SK-N-SH (cell line): ENCODE measurements at regions not wholly inside any gene's neighbourhood (a gene's known extent, or its start where the extent isn't known, plus 50 kb on each side); places are given as distances from the start of the nearest gene placed in this dataset.
"Not testable (repeated sequence)": the region's sequence is repeated elsewhere in the genome, so short reads cannot be mapped to it uniquely, and the experiment has no call there.

ENCODE experiments used
- CTCF ChIA-PET: fragments of 300-600, 350-600 bp; formaldehyde crosslinking; extraction: SDS; loops from one replicate; lab custom pipeline; 2021; lab: Yijun Ruan, JAX
- POLR2A ChIA-PET: fragments of 350-600 bp; sonication (Branson Sonifier 250); formaldehyde crosslinking; extraction: SDS; loops from one replicate; lab custom pipeline; 2020; ENCODE audit warnings: antibody characterized with exemption, inconsistent platforms; lab: Yijun Ruan, JAX
- DNase-seq: peaks from one replicate; pipeline ENCODE4 v3.0.0; 2012
- H2AFZ ChIP-seq: fragments of 200-600 bp; sonication (generic); 2 replicates; pipeline ENCODE4 v1.8.1; 2016; ENCODE audit warnings: antibody characterized with exemption, mild to moderate bottlenecking, low read depth
- H3F3A ChIP-seq: fragments of 200-600 bp; sonication (generic); replicated peaks from 2 replicates; pipeline ENCODE3; 2016; ENCODE audit warnings: antibody characterized with exemption, mild to moderate bottlenecking; ENCODE audit not compliant: insufficient read depth
- H3K27ac ChIP-seq, 2 experiments: fragments of 200-500 bp in 1 of 2; fragments of 200-600 bp in 1 of 2; sonication (Bioruptor generic) in 1 of 2; sonication (generic), shearing (Covaris generic) in 1 of 2; 2 replicates each; pipeline versions ENCODE4 v1.5.1 to v1.6.1; 2014 to 2016; ENCODE audit warnings: low read depth in 2 of 2, inconsistent platforms in 1 of 2, low read length in 1 of 2, mild to moderate bottlenecking in 1 of 2, mixed read lengths in 1 of 2
- H3K27me3 ChIP-seq: fragments of 200-600 bp; sonication (generic), shearing (Covaris generic); 2 replicates; pipeline ENCODE4 v1.6.1; 2016; ENCODE audit warnings: mixed run types; ENCODE audit not compliant: insufficient read depth
- H3K36me3 ChIP-seq, 2 experiments: fragments of 200-500 bp in 1 of 2; fragments of 200-600 bp in 1 of 2; sonication (Bioruptor generic) in 1 of 2; sonication (generic) in 1 of 2; replicated peaks in 1 of 2; 2 replicates each; pipeline versions ENCODE3 to v1.5.1; 2014 to 2016; ENCODE audit warnings: low read length in 1 of 2, mild to moderate bottlenecking in 1 of 2; ENCODE audit not compliant: insufficient read depth in 2 of 2, control insufficient read depth in 1 of 2
- H3K4me1 ChIP-seq, 2 experiments: fragments of 200-500 bp in 1 of 2; fragments of 200-600 bp in 1 of 2; sonication (Bioruptor generic) in 1 of 2; sonication (generic), shearing (Covaris generic) in 1 of 2; 2 replicates each; pipeline versions ENCODE4 v1.5.1 to v1.6.1; 2014 to 2016; ENCODE audit warnings: low read depth in 1 of 2, low read length in 1 of 2, mixed run types in 1 of 2; ENCODE audit not compliant: insufficient read depth in 2 of 2, control insufficient read depth in 1 of 2
- H3K4me2 ChIP-seq: fragments of 200-600 bp; sonication (generic), shearing (Covaris generic); 2 replicates; pipeline ENCODE4 v1.6.1; 2017; ENCODE audit warnings: mixed run types
- H3K4me3 ChIP-seq, 2 experiments: fragments of 200-500 bp in 1 of 2; fragments of 200-600 bp in 1 of 2; sonication (Bioruptor generic) in 1 of 2; sonication (generic), shearing (Covaris generic) in 1 of 2; 2 replicates each; pipeline versions ENCODE4 v1.5.1 to v1.8.1; 2014 to 2016; ENCODE audit warnings: low read depth in 2 of 2, inconsistent platforms in 1 of 2, low read length in 1 of 2, mild to moderate bottlenecking in 1 of 2, mixed read lengths in 1 of 2, moderate library complexity in 1 of 2
- H3K79me2 ChIP-seq: fragments of 200-600 bp; sonication (generic); 2 replicates; pipeline ENCODE4 v1.8.1; 2017; ENCODE audit warnings: mild to moderate bottlenecking; ENCODE audit not compliant: insufficient read depth
- H3K9ac ChIP-seq: fragments of 200-600 bp; sonication (generic); 2 replicates; pipeline ENCODE4 v1.6.1; 2017; ENCODE audit warnings: mixed run types
- H3K9me2 ChIP-seq: fragments of 200-600 bp; sonication (generic); 2 replicates; pipeline ENCODE4 v1.6.1; 2017; ENCODE audit warnings: mixed run types
- H3K9me3 ChIP-seq: fragments of 200-600 bp; sonication (generic); 2 replicates; pipeline ENCODE4 v1.6.1; 2017; ENCODE audit warnings: mixed run types, mild to moderate bottlenecking, moderate library complexity
- H4K20me1 ChIP-seq: fragments of 200-600 bp; sonication (generic); 2 replicates; pipeline ENCODE4 v1.6.1; 2017; ENCODE audit warnings: mild to moderate bottlenecking, mixed run types; ENCODE audit not compliant: insufficient read depth
- CHD2 ChIP-seq: fragments of 150-350 bp; IDR thresholded peaks from 2 replicates; pipeline ENCODE4 v1.6.1; 2018; ENCODE audit warnings: low read length; ENCODE audit not compliant: partially characterized antibody
- EZH2phosphoT487 ChIP-seq: fragments of 200-600 bp; sonication (generic); IDR thresholded peaks from 2 replicates; pipeline ENCODE4 v1.6.1; 2017; ENCODE audit warnings: low read depth, mixed run types, mild to moderate bottlenecking, antibody characterized with exemption, moderate library complexity, borderline replicate concordance
- FOXJ3 ChIP-seq: sonication (generic); formaldehyde crosslinking; IDR thresholded peaks from 2 replicates; pipeline ENCODE4 v1.5.1; 2020; ENCODE audit warnings: mild to moderate bottlenecking, missing genetic modification reagents
- FOXM1 ChIP-seq: IDR thresholded peaks from 2 replicates; pipeline ENCODE4 v1.4.0; 2012; ENCODE audit warnings: low read depth, mild to moderate bottlenecking
- GABPA ChIP-seq: IDR thresholded peaks from 2 replicates; pipeline ENCODE4 v1.4.0; 2012; ENCODE audit warnings: low read depth, mild to moderate bottlenecking
- GATA2 ChIP-seq: sonication (generic); formaldehyde crosslinking; IDR thresholded peaks from 2 replicates; pipeline ENCODE4 v1.5.0; 2020; ENCODE audit warnings: mild to moderate bottlenecking, missing genetic modification reagents
- IRF3 ChIP-seq: fragments of 150-350 bp; IDR thresholded peaks from 2 replicates; pipeline ENCODE4 v1.6.1; 2016; ENCODE audit warnings: mild to moderate bottlenecking, low read depth, low read length
- JUND ChIP-seq: IDR thresholded peaks from 2 replicates; pipeline ENCODE4 v1.4.0; 2012
- MXI1 ChIP-seq: IDR thresholded peaks from 2 replicates; pipeline ENCODE4 v1.6.1; 2012; ENCODE audit warnings: mild to moderate bottlenecking, low read depth, low read length, improper control_type of control experiment
- RAD21 ChIP-seq: IDR thresholded peaks from 2 replicates; pipeline ENCODE4 v1.6.1; 2012; ENCODE audit warnings: mild to moderate bottlenecking, low read length
- RXRA ChIP-seq: IDR thresholded peaks from 2 replicates; pipeline ENCODE4 v1.4.0; 2012; ENCODE audit warnings: low read depth, mild to moderate bottlenecking, borderline replicate concordance
- SMC3 ChIP-seq: IDR thresholded peaks from 2 replicates; pipeline ENCODE4 v1.6.1; 2012; ENCODE audit warnings: low read depth, low read length, improper control_type of control experiment
- TEAD4 ChIP-seq: IDR thresholded peaks from 2 replicates; pipeline ENCODE4 v1.4.0; 2012; ENCODE audit warnings: mild to moderate bottlenecking, borderline replicate concordance; ENCODE audit not compliant: insufficient read depth
- WGBS: methylation state at CpG from one replicate; pipeline ENCODE4 v1.1.6; 2017; ENCODE audit warnings: low lambda C conversion rate; 5-methylcytosine and 5-hydroxymethylcytosine counted together
- TF ChIP-seq, protein P1 (sequence below): IDR thresholded peaks from 2 replicates; pipeline ENCODE4 v1.4.0; 2012; ENCODE audit warnings: low read depth, borderline replicate concordance
- TF ChIP-seq, protein P2 (sequence below): IDR thresholded peaks from 2 replicates; pipeline ENCODE4 v1.6.1; 2012; ENCODE audit warnings: mild to moderate bottlenecking, low read depth, low read length, moderate library complexity

GRCh38 chr11:122405547-122406341, 249.8 kb upstream of the UBASH3B start (continued):
- TF ChIP-seq IRF3, result no peak

DNA sequence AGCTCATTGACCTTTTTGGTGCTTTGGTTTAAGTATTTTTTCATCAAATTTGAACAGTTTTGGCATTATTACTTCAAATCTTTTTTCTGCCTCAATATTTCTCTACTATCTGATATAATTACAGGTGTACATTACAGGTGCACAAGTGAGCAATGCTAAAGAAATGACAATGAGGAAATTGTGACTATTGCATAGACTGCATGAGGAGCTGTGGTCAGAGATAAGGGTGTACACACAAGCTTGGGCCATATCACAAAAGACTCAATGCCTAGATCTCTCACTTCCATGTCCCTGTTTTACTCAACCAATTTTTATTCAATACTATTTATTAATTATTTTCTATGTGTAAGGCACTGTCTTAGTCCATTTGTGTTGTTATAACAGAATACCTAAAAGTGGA, 251.0 kb upstream of the UBASH3B start:
- Histone ChIP-seq H2AFZ (no peak overlapping the region), H3K79me2 (no peaks in the 10 kb centered on the region), H3K27ac (no peak overlapping the region), H3K27me3 (no peaks in the 10 kb centered on the region), H3K9me3 (no peaks in the 10 kb centered on the region), H3K9me2 (no peaks in the 10 kb centered on the region), H3F3A (no peaks in the 10 kb centered on the region), H3K36me3 (no peaks in the 10 kb centered on the region), H3K9ac (no peak overlapping the region), H3K4me2 (no peak overlapping the region), H3K4me1 (no peaks in the 10 kb centered on the region), H3K4me3 (no peak overlapping the region), H4K20me1 (no peaks in the 10 kb centered on the region)
- no peak for DNase-seq
- ChIA-PET CTCF (interaction anchor here (1.1 to 1.3 kb wide), 3 partner anchors 9 to 54 kb away, joined by 3 to 4 read pairs (median 3); no protein-coding TSS in a partner anchor), POLR2A (no interaction called here)
- TF ChIP-seq EZH2phosphoT487, result no peak
- TF ChIP-seq, protein P1, sequence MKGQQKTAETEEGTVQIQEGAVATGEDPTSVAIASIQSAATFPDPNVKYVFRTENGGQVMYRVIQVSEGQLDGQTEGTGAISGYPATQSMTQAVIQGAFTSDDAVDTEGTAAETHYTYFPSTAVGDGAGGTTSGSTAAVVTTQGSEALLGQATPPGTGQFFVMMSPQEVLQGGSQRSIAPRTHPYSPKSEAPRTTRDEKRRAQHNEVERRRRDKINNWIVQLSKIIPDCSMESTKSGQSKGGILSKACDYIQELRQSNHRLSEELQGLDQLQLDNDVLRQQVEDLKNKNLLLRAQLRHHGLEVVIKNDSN, result no peak
- TF ChIP-seq JUND, result no peak
- TF ChIP-seq SMC3, result no peak

DNA sequence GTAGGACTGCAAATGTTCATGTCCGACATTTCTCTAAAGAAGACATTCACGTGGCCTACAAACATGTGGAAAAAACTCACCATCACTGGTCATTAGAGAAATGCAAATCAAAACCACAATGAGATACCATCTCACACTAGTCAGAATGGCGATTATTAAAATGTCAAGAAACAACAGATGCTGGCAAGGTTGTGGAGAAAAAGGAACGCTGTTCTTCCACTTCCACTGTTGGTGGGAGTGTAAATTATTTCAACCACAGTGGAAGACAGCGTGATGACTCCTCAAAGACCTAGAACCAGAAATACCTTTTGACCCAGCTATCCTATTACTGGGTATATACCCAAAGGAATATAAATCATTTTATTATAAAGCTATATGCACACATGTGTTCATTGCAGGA, 253.9 kb upstream of the UBASH3B start:
- H3K4me1 ChIP-seq, CTCF ChIA-PET, H3K79me2 ChIP-seq, H3K27me3 ChIP-seq, H3K9me3 ChIP-seq, DNase-seq, H3K9me2 ChIP-seq, H3K9ac ChIP-seq, H3K36me3 ChIP-seq, H4K20me1 ChIP-seq, H3K4me3 ChIP-seq, H3K27ac ChIP-seq, H3K4me2 ChIP-seq, POLR2A ChIA-PET, H3F3A ChIP-seq, H2AFZ ChIP-seq: not testable (repeated sequence)
- WGBS, result 29% methylated on average over 5 of the region's 5 CpGs

DNA sequence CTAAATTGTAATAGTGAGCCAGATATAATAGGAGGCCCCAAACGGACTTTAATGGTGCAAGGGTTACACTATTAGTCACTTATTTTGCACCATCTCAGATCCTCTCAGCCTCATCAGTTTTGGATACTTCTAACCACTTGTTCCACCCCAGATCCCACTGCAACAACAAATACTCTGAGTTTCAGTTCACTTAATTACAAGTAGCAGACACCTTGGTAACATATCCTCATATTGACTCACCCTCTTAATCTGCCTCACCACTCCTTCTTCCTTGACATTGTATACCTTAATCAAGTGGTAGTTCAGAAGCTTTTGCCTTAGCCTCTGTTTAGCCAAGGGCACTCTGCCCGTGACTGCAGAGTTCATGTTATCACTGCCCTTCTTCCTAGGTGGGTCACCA, 256.1 kb upstream of the UBASH3B start:
- Histone ChIP-seq H2AFZ (no peak overlapping the region), H3K4me2 (no peak overlapping the region), H3K36me3 (no peaks in the 10 kb centered on the region), H3K9me2 (no peaks in the 10 kb centered on the region), H3K9me3 (no peaks in the 10 kb centered on the region), H4K20me1 (no peaks in the 10 kb centered on the region), H3F3A (no peaks in the 10 kb centered on the region), H3K4me1 (no peaks in the 10 kb centered on the region), H3K9ac (no peak overlapping the region), H3K27ac (no peak overlapping the region), H3K27me3 (no peaks in the 10 kb centered on the region), H3K79me2 (no peaks in the 10 kb centered on the region), H3K4me3 (no peak overlapping the region)
- WGBS, result 30% methylated on average over 2 of the region's 2 CpGs
- CTCF ChIA-PET, result no interaction called here
- no peak for DNase-seq
- POLR2A ChIA-PET, result no interaction called here
- TF ChIP-seq TEAD4, result no peak
- TF ChIP-seq GATA2, result no peak
- no peak for TF ChIP-seq RXRA
- no peak for TF ChIP-seq FOXJ3
- no peak for TF ChIP-seq RAD21
- no peak for TF ChIP-seq MXI1
- no peak for TF ChIP-seq SMC3
- TF ChIP-seq, protein P2, sequence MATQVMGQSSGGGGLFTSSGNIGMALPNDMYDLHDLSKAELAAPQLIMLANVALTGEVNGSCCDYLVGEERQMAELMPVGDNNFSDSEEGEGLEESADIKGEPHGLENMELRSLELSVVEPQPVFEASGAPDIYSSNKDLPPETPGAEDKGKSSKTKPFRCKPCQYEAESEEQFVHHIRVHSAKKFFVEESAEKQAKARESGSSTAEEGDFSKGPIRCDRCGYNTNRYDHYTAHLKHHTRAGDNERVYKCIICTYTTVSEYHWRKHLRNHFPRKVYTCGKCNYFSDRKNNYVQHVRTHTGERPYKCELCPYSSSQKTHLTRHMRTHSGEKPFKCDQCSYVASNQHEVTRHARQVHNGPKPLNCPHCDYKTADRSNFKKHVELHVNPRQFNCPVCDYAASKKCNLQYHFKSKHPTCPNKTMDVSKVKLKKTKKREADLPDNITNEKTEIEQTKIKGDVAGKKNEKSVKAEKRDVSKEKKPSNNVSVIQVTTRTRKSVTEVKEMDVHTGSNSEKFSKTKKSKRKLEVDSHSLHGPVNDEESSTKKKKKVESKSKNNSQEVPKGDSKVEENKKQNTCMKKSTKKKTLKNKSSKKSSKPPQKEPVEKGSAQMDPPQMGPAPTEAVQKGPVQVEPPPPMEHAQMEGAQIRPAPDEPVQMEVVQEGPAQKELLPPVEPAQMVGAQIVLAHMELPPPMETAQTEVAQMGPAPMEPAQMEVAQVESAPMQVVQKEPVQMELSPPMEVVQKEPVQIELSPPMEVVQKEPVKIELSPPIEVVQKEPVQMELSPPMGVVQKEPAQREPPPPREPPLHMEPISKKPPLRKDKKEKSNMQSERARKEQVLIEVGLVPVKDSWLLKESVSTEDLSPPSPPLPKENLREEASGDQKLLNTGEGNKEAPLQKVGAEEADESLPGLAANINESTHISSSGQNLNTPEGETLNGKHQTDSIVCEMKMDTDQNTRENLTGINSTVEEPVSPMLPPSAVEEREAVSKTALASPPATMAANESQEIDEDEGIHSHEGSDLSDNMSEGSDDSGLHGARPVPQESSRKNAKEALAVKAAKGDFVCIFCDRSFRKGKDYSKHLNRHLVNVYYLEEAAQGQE, result no peak
- TF ChIP-seq CHD2, result no peak
- TF ChIP-seq FOXM1, result no peak
- no peak for TF ChIP-seq GABPA
